Osteocyte (in vitro differentiated cells): ENCODE measurements at regions not wholly inside any gene's neighbourhood (a gene's known extent, or its start where the extent isn't known, plus 50 kb on each side); places are given as distances from the start of the nearest gene placed in this dataset.

Source experiments
- DNase-seq: peaks from one replicate; pipeline ENCODE4 v3.0.0; 2021; ENCODE audit warnings: mixed read lengths; ENCODE audit not compliant: unreplicated experiment; ENCODE audit errors: extremely low spot score
- H3K27ac Mint-ChIP-seq: one replicate; pipeline ENCODE4 v1.8.0; 2021; ENCODE audit warnings: mild to moderate bottlenecking, mixed read lengths; ENCODE audit not compliant: unreplicated experiment
- H3K27me3 Mint-ChIP-seq: one replicate; pipeline ENCODE4 v1.8.0; 2021; ENCODE audit warnings: mixed read lengths; ENCODE audit not compliant: unreplicated experiment
- H3K36me3 Mint-ChIP-seq: one replicate; pipeline ENCODE4 v1.8.0; 2021; ENCODE audit warnings: mixed read lengths; ENCODE audit not compliant: unreplicated experiment
- H3K4me1 Mint-ChIP-seq: one replicate; pipeline ENCODE4 v1.8.0; 2021; ENCODE audit warnings: mixed read lengths; ENCODE audit not compliant: unreplicated experiment
- H3K4me3 Mint-ChIP-seq: one replicate; pipeline ENCODE4 v1.8.0; 2021; ENCODE audit warnings: mild to moderate bottlenecking, moderate library complexity, mixed read lengths; ENCODE audit not compliant: unreplicated experiment
- H3K9me3 Mint-ChIP-seq: one replicate; pipeline ENCODE4 v1.8.0; 2021; ENCODE audit warnings: mixed read lengths; ENCODE audit not compliant: unreplicated experiment
- CTCF ChIP-seq: fragments of 200-600 bp; sonication (generic); IDR thresholded peaks from 2 replicates; pipeline ENCODE4 v1.5.0; 2021; ENCODE audit warnings: antibody characterized with exemption, mild to moderate bottlenecking, moderate library complexity

DNA sequence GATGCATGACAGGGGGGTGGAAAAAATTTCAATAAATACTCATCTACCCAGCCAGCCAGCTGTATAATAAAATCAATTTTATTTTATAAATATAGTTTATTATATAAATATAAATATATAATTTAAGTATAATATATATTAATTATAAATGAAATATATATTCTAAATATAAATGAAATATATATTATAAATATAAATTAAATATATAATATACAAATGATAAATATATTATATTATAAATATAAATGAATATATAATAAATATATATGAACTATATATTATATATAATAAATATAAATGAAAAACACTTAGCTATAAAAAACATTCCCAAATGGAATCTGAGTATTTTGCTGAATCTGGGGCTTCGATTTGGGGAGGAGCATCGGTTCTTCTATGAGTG is 79.4 kb upstream of the CDCA7L start:
- H3K4me1 Mint-ChIP-seq = no peaks in the 10 kb centered on the region
- DNase-seq = no peak
- no peak overlapping the region for H3K27ac Mint-ChIP-seq
- H3K36me3 Mint-ChIP-seq = no peaks in the 10 kb centered on the region
- peaks cover 7% of the 10 kb centered on the region for H3K27me3 Mint-ChIP-seq
- H3K4me3 Mint-ChIP-seq = no peak overlapping the region
- H3K9me3 Mint-ChIP-seq = no peaks in the 10 kb centered on the region
- no peak for TF ChIP-seq CTCF

DNA sequence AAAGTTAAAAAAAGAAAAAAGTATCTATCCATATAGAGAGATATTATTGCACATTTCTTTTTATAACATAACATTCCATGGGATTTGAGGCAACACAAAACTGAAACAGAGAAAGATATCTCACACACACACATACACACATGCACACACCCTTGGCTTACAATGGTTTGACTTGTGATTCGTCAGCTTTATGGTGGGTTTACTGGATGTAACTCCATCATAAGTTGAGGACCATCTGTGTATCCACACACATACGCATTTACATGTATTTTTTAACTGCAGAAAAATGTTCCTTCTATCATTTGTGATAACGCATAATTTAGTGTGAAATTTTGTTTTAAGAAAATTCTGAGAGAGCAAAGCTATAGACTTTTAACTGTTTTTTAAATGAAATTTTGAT is 74.2 kb upstream of the CDCA7L start:
- no peak overlapping the region for H3K4me3 Mint-ChIP-seq
- no peaks in the 10 kb centered on the region for H3K4me1 Mint-ChIP-seq
- no peaks in the 10 kb centered on the region for H3K9me3 Mint-ChIP-seq
- H3K27ac Mint-ChIP-seq = no peak overlapping the region
- H3K36me3 Mint-ChIP-seq = no peaks in the 10 kb centered on the region
- TF ChIP-seq CTCF = no peak
- DNase-seq = no peak
- peaks cover 21% of the 10 kb centered on the region for H3K27me3 Mint-ChIP-seq

DNA sequence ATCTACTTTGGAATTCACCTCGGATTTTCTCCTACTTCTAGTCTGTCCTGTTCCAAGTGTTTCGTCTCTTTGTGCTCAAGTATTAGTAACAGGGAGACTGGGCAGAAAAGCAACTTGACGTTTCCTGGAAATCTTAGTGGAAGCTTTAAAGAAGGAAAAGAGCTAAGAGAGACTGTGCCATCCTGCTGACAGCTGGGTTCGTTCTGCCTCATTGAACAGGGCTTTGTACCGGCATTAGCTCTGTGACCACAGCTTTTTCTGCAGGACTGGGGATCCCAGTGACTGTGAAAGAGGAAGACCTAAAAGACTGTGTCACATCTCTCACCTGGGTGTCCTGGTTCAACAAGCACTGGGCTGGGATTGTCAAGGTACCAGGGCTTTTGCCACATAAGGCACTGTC is 70.8 kb upstream of the CDCA7L start:
- TF ChIP-seq CTCF = no peak
- Mint-ChIP-seq H3K4me1 (no peaks in the 10 kb centered on the region), H3K27ac (no peak overlapping the region), H3K36me3 (no peaks in the 10 kb centered on the region), H3K4me3 (no peak overlapping the region), H3K9me3 (no peaks in the 10 kb centered on the region), H3K27me3 (peaks cover 27% of the 10 kb centered on the region)
- no peak for DNase-seq

DNA sequence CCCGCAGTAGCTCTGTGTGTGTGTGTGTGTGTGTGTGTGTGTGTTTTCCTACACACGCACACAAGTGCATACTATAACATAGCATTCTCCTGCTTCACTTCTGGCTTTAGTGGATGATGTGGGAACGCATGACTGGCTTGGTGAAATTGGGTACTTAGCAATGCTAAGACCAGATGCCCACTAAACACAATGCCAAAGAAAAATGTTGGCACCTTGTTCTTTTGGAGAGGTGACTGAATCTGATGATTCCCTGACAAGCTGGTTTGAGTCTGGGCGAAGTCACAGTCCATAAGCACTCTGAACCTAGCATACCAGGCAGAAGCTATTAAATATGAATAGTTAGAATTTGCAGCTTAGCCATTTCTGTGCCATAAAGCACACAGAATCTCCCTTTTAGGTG is 68.0 kb upstream of the CDCA7L start:
- no peak for TF ChIP-seq CTCF
- H3K4me1 Mint-ChIP-seq = no peaks in the 10 kb centered on the region
- no peaks in the 10 kb centered on the region for H3K9me3 Mint-ChIP-seq
- peaks cover 32% of the 10 kb centered on the region for H3K27me3 Mint-ChIP-seq
- no peaks in the 10 kb centered on the region for H3K36me3 Mint-ChIP-seq
- no peak overlapping the region for H3K4me3 Mint-ChIP-seq
- DNase-seq = no peak
- H3K27ac Mint-ChIP-seq = no peak overlapping the region

GRCh38 chr7:22008683-22009082 is 63.0 kb upstream of the CDCA7L start:
- no peaks in the 10 kb centered on the region for H3K9me3 Mint-ChIP-seq
- no peak for TF ChIP-seq CTCF
- no peak for DNase-seq
- no peaks in the 10 kb centered on the region for H3K36me3 Mint-ChIP-seq
- no peak overlapping the region for H3K27ac Mint-ChIP-seq
- H3K4me1 Mint-ChIP-seq = no peaks in the 10 kb centered on the region
- H3K27me3 Mint-ChIP-seq = peaks cover 26% of the 10 kb centered on the region
- H3K4me3 Mint-ChIP-seq = no peak overlapping the region
